ENCODE measurements at regions not wholly inside any gene's neighbourhood (a gene's known extent, or its start where the extent isn't known, plus 50 kb on each side); places are given as distances from the start of the nearest gene placed in this dataset.
"Not testable (repeated sequence)": the region's sequence is repeated elsewhere in the genome, so short reads cannot be mapped to it uniquely, and the experiment has no call there.

DNA sequence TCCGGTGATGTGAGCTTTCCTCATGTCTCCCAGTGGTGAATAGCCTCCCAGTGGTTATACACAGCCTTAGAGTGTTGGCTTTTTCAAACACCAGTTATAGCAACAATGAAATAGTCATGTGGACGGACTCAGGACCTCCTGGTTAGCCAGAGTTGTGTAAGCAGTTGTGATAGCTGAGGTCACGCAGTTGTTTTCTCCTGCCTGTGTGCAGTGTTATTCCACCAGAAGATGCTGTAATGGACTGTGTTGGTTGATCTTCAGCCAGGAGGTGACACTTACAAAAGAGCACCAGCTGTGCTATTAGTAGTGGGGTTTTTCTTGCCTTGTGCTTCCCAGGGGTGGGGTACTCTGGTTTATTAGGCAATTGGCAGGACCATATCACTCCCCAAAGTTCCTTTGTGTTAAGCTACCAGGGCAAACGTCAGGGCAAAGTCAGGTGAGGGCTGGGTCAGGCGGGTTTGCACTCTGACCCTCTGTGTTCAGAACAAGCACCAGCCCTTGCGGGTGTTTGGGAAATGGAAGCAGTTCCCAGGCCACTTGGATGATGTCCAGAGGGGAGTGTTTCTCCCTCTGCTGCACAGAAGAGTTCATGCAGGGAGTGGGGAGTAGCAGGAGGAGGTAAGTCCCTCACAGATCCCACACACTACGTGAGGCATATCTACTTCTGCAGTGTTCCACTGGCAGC lies 252.6 kb downstream of the TMEM47 start:
- peak; percentile 80 for DNase-seq (ENCODE audit: low read depth, low spot score)

DNA sequence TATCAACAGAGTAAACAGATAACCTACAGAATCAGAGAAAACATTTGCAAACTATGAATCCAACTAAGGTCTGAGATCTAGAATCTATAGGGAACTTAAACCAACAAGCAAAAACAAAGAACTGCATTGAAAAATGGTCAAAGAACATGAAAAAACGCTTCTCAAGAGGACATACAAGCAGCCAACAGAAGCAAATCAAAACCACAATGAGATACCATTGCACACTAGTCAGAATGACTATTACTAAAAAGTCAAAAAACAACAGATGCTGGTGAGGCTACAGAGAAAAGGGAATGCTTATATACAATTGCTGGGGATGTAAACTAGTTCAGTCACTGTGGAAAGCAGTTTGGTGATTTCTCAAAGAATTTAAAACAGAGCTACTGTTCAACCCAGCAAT lies 255.7 kb downstream of the TMEM47 start:
- no peak for DNase-seq (ENCODE audit: low read depth, low spot score)

DNA sequence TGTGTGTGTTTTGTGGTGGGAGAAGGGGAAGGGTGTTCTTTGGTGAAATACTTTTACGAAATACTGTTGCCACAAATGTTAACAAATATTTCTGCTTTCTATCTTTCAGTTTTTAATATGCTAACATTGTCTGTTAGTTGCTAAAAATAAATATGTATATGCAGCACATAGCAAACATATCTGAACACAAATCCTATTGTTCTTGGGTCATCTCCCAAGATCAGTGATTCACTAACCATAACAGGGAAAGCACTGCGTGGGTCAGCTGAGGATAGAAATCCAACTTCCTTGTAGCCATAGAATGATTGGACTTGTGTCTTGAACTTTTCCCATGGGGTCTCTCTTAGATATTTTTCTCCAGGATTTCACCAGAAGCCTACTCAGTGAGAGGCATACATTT lies 250.3 kb upstream of the FAM47A start:
- peak; percentile 68 for DNase-seq (ENCODE audit: low read depth, low spot score)

DNA sequence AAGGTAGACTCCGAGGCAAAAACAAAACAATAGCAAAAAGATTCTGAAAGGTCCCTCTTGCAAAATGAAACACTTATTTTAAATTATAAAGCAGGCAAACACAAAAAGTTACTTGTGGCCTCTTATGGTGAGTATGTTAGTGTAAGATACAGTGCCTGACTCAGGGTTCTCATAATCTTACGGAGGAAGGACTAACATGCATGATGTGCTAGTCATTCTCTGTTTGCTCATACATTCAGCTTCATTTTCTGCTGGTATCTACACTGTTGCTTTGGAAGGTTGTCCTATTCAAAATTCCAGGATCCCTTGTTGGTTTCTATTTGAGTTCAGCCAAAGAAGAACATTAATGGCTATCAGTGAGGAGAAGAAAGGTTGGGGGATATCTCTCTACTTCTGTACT lies 249.1 kb upstream of the FAM47A start:
- DNase-seq (ENCODE audit: low read depth, low spot score), result no peak

DNA sequence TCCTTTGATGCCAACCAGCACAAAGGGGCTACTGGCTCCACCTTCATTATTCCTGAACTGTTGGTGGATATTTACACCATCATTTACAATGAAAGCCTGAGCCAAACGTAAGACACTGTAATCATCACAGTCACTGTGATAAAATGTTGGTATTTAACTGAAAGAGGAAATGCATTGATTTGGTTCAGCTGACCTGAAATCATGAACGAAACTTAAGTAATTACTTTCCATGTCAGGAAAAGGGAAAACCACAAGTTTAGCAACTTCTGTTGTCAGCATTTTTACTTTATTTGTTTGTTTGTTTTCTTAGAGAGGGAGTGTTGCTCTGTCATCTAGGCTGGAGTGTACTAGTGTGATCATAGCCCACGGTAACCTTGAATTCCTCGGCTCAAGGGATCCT lies 247.8 kb upstream of the FAM47A start:
- no peak for DNase-seq (ENCODE audit: low read depth, low spot score)

DNA sequence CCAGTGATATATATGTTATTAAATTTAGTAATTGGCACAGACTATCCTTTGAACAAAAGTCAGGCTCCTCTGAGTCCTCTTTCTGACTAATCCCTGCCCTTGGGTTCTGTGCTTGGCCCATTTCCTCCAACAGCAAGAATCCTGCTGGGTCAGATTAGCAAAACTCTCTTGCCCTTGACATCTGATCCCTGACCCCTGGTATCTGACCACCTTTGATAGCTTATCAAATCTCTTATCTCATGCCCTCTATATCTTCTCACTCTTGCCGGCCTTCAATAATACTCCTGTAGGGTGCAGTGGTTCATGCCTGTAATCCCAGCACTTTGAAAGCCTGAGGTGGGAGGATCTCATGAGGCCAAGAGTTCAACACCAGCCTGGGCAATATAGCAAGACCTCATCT lies 245.5 kb upstream of the FAM47A start:
- DNase-seq (ENCODE audit: low read depth, low spot score), result no peak

DNA sequence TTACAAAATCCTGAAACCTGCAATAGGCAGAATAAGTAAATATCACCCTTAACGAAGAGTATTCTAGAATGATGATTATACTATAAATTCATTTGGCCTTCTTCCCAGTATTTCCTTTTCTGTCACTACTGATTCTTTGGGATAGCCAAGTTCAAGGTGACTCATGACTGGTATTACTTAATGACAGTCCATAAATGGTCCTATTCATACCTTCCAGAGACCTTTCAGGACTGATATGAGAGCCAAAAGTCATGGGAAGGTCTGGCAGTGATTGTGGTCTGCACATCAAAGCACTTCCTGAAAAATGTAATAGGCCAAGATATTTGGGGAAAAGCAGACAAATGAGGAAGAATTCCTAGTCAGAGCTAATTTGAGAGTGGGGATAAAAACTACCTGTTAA lies 239.6 kb upstream of the FAM47A start:
- no peak for DNase-seq (ENCODE audit: low read depth, low spot score)

DNA sequence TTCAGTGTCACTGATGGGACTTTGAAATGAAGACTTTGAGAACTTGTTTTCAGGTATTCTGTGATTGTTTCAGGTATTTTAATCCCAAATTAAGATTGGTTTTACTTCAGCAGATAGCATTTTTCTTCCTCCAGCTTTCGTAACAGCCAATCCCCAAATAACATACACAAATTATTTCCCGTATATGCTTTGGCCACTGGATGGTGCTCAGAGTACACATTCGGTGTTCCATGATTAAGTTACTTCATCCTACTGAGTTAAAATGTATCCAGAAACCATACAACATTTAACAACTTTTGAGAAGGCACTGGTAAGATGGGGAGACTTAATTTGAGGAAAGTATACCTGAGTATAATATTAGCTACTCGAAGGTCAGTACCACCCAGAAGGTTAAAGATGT lies 233.4 kb upstream of the FAM47A start:
- peak; percentile 17 for DNase-seq (ENCODE audit: low read depth, low spot score)

DNA sequence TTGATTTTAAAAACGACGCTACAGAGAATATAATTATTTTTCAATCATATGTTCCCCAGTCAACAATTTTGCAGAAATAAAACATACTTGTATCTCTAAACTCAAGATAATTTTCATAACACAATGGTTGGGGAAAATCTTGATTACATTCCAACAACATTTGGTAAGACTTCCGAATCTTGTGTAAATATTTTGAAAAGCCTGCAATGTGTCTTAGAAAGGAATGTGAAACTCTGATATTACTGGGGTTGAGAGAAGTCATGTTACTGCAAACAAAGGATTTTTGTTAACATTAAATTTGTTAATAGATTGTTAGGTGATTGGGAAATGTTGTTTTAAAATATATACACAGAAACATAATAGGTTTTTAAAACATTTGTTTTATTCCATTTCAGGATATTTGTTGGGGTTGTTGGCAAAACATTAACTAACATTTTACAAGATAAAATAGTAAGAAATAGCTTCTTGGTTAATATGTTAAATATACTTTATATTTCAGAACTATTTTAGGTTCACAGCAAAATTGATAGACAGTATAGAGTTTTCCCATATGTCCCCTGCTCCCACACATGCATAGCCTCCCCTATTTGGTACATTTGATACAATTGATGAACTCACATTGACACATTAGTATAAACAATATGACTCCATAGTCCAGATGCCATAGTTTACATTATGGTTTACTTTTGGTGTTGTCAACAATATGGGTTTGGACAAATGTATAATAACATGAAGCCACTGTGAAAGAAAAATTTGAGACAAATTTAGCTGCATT lies 218.6 kb upstream of the FAM47A start:
- no peak for DNase-seq (ENCODE audit: low read depth, low spot score)

DNA sequence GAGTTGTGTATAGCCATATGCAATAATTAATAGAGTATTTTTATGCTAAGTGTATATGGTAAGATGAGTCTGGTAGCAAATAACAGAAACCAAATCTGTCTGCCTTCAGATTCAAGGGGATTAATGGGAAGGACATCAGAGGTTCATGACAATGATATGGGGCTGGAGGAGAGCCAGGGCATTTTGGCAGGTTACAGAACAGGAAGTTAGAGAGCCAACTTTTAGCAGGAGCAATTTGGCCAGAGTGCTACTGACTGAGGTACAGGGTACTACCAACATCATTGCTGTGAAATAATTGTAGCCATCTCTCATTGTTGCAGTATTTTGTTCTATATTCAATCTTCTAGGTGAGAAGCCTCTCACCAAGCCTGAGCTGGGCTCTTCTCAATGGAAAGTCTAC lies 210.9 kb upstream of the FAM47A start:
- no peak for DNase-seq (ENCODE audit: low read depth, low spot score)

DNA sequence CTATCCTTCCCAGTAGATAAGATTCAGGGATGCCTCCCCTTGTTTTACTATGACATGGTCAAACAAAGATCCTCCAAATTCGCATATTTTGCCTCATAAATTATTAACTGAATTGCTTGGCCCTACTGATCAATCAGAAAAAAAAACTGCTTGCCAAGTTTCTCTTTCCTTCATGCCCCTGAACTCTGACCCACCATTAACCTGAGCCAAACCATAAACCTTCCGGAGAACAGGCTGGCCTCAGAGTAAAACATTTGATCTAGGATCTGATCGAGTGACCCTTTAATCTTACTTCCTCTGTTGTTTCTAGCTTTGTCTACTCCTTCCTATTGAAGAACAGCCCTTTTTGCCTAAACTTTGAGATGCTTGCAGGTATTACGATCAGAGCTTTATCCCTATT lies 209.7 kb upstream of the FAM47A start:
- no peak for DNase-seq (ENCODE audit: low read depth, low spot score)

DNA sequence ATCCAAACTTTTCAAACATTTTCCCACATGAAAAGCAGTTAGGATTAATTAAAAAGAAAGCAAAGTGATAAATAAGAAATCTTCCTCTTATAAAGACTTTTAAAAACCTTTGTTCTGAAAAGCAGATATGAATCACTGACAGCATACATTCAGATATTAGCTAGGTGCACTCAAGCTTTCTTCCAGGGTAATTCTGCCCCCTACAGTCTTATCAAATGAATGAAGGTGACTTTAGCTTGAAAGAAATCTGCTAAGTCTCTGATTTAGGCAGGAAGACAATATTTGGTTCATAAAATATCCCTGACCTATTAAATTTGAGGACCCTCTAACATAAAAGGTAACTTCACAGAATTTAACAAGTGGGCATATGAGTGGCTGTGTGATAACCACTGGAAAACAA lies 209.1 kb upstream of the FAM47A start:
- DNase-seq (ENCODE audit: low read depth, low spot score), result no peak

DNA sequence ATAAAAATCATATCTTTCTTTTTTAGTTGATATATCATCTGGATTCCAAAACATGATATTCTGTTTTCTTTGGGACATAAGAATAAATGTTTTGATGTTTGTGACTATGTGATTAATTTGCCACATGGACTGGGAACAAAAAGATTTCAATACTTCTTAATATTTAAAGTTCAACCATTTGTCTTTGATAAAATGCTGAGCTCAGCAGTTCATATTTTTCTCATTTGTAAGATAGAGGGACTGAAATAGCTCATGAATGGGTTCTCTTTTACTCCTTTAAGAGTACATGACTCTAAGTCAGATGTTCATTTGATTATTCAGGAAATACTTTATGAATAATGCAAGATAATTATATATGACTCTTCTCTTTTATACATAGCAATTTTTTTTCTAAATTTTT lies 205.9 kb upstream of the FAM47A start:
- DNase-seq (ENCODE audit: low read depth, low spot score), result no peak

DNA sequence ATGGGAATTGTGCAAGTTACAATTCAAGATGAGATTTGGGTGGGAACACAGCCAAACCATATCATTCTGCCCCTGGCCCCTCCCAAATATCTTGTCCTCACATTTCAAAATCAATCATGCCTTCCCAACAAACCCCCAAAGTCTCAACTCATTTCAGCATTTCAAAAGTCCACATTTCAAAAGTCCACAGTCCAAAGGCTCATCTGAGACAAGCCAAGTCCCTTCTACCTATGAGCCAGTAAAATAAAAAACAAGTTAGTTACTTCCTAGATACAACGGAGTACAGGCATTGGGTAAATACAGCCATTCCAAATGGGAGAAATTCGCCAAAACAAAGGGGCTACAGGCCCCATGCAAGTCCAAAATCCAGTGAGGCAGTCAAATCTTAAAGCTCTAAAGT lies 203.3 kb upstream of the FAM47A start:
- not testable (repeated sequence) for DNase-seq (ENCODE audit: low read depth, low spot score)

DNA sequence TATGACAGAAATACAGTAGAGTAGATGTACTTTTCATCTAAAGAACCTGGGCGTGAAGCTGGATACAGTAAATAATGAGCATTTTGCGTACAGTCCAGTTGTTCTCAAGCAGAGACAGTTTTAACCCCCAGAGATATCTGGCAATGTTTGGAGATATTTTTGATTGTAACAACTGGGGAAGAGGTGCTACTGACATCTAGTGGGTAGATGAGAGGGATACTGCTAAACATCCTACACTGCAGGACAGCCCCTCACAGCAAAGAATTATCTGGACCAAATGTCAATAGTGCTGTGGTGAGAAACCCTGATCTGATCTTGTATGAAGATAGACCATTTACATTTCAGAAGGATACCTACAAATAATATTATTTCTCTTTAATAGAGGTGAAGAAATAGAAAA lies 200.2 kb upstream of the FAM47A start:
- no peak for DNase-seq (ENCODE audit: low read depth, low spot score)

DNA sequence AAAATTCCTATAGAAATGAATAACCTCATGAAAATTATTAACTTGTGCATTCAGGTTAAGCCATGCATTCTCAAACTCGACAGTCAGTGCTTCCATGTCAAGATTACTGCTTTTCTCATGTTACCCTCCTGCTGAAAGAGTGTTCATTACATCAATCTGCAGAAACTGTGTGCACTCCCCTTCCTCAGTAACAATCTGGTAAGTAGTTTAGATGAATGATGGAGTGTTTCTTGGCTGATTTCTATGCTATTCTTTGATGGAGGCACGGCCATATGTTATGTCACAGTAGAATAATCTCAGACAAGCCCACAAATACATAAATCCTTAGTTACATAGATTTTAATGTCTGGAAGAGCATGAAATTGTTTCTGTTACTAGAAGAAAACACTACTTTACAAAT lies 193.3 kb upstream of the FAM47A start:
- no peak for DNase-seq (ENCODE audit: low read depth, low spot score)

DNA sequence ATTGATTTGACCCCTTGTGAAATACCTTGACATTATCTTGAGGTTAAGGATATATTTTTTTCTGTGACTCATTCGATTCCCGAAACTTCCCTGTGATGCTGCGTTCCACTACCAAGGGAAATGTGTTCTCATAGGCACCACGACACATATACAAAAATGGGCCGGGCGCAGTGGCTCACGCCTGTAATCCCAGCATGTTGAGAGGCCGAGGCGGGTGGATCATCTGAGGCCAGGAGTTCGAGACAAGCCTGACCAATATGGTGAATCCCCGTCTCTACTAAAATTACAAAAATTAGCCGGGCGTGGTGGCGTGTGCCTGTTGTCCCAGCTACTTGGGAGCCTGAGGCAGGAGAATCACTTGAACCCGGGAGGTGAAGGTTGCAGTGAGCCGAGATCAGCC lies 188.3 kb upstream of the FAM47A start:
- not testable (repeated sequence) for DNase-seq (ENCODE audit: low read depth, low spot score)

DNA sequence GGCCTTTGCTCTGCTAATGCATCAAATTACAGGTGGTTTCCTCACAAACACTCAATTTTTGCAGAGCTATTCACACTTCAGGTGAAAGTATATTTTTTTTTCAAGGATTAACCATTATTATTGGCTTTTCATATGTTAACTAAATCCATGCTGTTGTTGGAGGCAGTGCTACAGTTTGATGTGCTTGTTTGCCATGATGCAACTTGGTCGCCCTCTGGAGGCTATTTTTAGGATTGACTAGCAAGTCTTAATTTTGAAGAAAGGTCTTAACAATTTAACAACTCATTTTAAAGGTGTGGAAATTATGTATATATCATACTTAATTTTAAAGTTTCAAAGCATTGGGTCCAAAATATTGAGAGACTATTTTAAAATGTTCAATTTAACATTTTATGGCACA lies 168.8 kb upstream of the FAM47A start:
- DNase-seq (ENCODE audit: low read depth, low spot score), result no peak

DNA sequence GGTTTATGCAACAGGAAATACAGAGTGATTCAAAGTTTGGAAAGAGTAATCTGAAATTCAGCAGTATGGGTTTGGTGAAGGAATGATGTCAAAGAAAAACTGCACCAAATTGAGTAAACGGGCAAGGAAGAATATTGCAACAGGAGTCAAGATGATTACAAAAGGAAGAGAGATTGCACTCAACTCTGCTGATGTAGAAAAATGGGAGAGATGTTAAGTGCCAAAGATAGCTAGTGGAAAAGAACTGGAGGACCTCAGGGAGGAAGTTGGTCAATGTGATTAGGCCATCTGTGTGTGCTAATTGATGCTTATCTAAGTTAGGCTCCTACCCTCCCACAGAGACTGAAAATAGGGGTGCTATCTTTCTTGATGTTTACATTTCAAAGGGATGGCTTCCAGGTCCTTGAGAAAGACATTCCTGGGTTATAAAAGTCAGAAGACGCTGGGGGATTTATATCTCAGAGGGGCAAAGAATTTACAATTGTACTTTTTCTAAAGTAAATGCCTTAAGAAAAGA lies 167.4 kb upstream of the FAM47A start:
- no peak for DNase-seq (ENCODE audit: low read depth, low spot score)

DNA sequence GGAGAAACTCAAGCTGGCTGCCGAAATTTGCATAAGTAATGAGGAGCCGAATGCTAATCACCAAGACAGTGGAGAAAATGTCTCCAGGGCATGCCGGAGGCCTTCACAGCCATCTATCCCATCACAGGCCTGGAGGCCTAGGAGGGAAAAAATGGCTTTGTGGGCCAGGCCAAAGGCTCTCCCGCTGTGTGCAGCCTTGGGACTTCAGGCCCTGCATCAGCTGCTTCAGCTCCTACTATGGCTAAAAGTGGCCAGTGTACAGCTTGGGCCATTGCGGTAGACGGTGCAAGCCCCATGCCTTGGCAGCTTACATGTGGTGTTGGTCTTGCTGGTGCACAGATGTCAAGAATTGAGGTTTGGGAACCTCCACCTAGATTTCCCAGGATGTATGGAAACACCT lies 162.6 kb upstream of the FAM47A start:
- DNase-seq (ENCODE audit: low read depth, low spot score), result no peak

DNA sequence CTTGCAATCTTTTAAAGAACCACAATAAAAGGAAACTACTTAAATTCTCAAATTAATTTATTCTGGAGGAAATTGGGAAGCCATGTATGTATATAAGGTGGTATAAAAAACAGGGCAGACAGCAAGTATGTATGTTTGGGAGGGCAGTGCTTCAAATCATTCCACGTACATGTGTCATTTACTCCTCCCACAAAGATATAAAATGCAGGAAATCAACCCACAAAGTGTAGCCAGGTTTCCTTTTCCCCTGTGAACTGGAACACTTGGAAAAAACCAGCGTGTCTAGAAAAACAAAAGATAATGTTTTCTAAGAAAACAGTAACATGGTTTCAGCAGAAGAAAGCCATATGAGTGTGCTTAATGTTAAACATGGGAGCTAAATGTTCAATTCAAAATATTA lies 156.7 kb upstream of the FAM47A start:
- peak; percentile 16 for DNase-seq (ENCODE audit: low read depth, low spot score)

DNA sequence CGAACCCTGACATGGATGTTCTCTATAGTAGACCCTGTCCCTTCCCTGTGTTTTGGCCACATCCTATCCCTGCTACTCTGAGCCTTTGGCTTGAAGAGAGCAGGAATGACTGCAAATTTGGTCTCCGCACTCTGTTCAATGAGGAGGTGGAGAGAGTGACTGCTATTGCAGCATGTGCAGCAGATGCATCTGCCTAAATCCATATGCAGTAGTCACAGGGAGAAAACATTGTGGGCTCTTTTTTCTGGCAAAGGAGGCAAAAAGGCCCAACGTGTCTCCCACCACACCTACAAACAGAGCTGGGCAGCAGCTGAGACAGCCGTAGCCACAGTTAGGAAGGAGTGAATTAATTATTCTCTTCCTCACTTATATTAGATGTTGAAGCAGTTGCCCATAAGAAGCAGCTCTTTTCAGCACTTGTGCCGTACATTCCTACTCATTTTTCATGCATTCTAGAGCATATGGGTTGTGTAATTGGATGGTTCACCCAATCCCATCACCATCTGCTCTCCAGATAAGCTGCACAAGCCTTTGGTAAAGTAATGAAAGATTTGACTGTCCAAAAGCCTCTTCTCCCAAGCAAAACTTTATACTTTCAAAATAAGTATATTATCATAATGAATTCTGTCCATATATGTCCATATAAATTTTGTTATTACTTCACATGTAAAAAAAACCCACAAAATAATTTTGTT lies 147.9 kb upstream of the FAM47A start:
- DNase-seq (ENCODE audit: low read depth, low spot score), result no peak

DNA sequence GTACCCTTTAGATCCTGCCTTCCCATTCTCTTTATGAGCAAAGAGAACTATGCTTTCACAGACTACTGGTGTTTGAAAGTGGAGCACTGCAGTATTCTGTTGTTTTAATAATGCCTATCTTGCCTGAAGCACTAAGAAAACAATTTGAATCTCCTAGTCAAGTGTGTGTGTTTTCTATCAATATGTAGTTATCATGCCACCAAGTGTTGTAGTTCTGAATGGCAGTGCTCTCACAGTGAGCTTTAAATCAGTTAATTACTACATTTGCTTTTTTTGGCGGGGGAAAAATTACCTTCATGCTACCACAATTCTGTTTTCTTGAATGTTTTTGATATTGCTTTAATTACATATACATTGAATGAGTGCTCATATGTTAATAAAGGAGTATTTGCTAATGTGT lies 143.6 kb upstream of the FAM47A start:
- DNase-seq (ENCODE audit: low read depth, low spot score), result no peak
